ENCODE measurements at regions not wholly inside any gene's neighbourhood (a gene's known extent, or its start where the extent isn't known, plus 50 kb on each side); places are given as distances from the start of the nearest gene placed in this dataset.

- peaks cover 3% of the 10 kb centered on the region for H3K4me1 Mint-ChIP-seq (ENCODE audit: low read depth)
- H3K27ac Mint-ChIP-seq: no peak overlapping the region
- no peak overlapping the region for H3K4me3 Mint-ChIP-seq
- no peak for DNase-seq (ENCODE audit: low spot score)
- H3K27me3 Mint-ChIP-seq (ENCODE audit: low read depth): peaks cover 34% of the 10 kb centered on the region
- H3K9me3 Mint-ChIP-seq: no peaks in the 10 kb centered on the region
- H3K36me3 Mint-ChIP-seq (ENCODE audit: low read depth): no peaks in the 10 kb centered on the region
These were observed 57.4 kb downstream of the IGLL1 start for GRCh38 chr22:23522623-23523251.

DNA sequence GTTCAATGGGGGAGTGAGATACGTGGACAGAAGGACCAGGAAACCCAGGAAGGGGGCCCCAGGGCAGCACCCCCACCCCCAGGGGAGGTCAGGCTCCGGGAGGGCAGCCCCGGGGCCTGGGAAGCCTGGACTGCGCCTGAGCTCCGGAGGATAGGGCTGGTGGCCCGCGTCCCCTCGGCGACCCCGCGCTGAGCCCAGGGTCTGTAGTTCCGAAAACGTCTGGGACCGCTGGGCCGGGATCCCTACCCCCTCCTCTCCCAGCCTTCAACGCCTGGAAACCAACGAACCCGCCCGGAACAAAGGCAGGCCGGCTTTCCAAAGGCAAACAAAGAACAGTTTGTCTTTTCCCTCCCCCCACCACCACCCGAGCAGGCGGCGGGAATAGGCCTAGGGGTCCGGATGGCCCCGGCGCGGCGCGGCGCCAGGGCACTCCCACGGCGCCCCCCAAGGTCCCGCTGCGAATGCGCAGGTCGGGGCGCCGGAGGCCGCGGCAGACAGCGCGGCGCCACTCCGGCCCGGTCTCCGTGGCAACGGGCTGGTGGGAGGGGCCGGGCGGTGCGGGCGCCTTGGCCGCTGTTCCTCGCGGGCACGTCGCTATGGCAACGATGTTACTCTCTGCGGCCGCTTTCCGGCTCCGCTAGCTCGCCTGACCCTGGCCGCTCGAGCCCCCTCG, 58.5 kb downstream of the IGLL1 start:
- Mint-ChIP-seq H3K27ac (no peak overlapping the region), H3K4me1 (ENCODE audit: low read depth) (peaks cover 3% of the 10 kb centered on the region), H3K9me3 (no peaks in the 10 kb centered on the region), H3K4me3 (peak overlapping the region; percentile 48), H3K27me3 (ENCODE audit: low read depth) (peaks cover 35% of the 10 kb centered on the region), H3K36me3 (ENCODE audit: low read depth) (no peaks in the 10 kb centered on the region)
- peak; percentile 76 for DNase-seq (ENCODE audit: low spot score)

DNA sequence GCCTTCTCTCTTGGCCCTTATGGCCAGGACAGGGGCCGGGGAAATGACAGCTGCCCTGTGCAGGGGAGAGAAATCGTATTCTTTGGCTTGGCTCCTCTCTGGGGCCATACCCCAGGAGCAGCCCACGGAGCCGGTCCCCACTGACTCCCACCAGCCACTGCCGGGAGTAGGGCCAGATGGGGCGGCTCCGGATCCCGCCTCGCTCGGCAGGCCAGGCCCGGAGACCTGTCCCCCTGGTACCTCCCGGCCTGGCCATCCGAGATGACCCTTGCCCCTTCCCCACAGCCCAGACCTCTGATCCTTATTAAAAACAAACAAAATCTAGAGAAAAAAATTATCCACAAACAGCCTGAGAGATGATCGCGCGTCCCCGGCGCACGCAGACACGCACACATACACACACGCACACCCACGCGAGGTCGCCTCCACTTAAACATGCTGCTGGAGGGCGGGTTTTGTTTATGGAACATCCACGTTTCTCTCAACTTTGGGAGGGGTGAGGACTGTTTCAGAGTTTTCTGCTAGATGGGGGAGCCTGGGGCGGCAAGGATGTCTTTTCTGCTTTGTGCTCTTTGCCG, 59.1 kb downstream of the IGLL1 start:
- Mint-ChIP-seq H3K9me3 (no peaks in the 10 kb centered on the region), H3K4me1 (ENCODE audit: low read depth) (peaks cover 3% of the 10 kb centered on the region), H3K27me3 (ENCODE audit: low read depth) (peaks cover 35% of the 10 kb centered on the region), H3K4me3 (peak overlapping the region; percentile 48), H3K27ac (no peak overlapping the region), H3K36me3 (ENCODE audit: low read depth) (no peaks in the 10 kb centered on the region)
- no peak for DNase-seq (ENCODE audit: low spot score)

DNA sequence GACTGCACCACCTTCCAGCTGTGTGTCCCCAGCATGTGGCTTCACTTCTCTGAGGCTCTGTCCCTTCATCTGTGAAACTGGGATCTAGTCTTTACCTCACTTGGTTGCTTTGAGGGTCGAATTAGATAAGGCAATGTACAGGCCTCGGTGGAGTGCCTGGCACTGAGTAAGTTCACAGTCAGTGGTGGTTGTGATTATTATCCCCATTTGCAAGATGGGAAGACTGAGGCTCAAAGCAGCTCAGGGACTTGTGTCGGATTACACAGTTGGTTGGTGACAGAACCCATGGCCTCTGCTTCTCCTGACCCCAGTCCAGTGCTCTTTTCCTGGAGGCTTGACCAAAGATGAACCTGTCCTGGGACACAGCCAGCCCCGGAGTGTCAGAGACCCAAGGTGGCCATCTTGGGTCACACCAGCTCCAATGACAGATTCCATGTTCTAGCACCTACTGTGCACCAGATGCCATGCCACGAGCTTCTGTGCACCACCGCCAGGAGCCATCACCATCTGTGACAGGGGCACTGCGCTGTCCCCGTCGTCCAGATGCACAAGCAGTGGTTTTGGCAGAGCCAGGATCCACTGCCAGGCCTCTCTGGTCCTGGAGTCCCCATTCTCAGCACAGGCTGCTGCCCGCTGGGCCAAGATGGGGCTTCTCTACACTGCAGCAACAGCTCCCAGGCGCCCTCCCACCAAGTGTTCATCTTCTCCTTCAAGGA, 60.5 kb downstream of the IGLL1 start:
- Mint-ChIP-seq H3K4me3 (no peak overlapping the region), H3K27ac (no peak overlapping the region), H3K9me3 (no peaks in the 10 kb centered on the region), H3K36me3 (ENCODE audit: low read depth) (no peaks in the 10 kb centered on the region), H3K4me1 (ENCODE audit: low read depth) (peaks cover 3% of the 10 kb centered on the region), H3K27me3 (ENCODE audit: low read depth) (peaks cover 32% of the 10 kb centered on the region)
- DNase-seq (ENCODE audit: low spot score): no peak

- DNase-seq (ENCODE audit: low spot score): no peak
- H3K27me3 Mint-ChIP-seq (ENCODE audit: low read depth): peaks cover 23% of the 10 kb centered on the region
- H3K36me3 Mint-ChIP-seq (ENCODE audit: low read depth): no peaks in the 10 kb centered on the region
- peaks cover 3% of the 10 kb centered on the region for H3K4me1 Mint-ChIP-seq (ENCODE audit: low read depth)
- no peaks in the 10 kb centered on the region for H3K9me3 Mint-ChIP-seq
- no peak overlapping the region for H3K27ac Mint-ChIP-seq
- H3K4me3 Mint-ChIP-seq: no peak overlapping the region
These were observed 61.5 kb downstream of the IGLL1 start for GRCh38 chr22:23518376-23519187.

DNA sequence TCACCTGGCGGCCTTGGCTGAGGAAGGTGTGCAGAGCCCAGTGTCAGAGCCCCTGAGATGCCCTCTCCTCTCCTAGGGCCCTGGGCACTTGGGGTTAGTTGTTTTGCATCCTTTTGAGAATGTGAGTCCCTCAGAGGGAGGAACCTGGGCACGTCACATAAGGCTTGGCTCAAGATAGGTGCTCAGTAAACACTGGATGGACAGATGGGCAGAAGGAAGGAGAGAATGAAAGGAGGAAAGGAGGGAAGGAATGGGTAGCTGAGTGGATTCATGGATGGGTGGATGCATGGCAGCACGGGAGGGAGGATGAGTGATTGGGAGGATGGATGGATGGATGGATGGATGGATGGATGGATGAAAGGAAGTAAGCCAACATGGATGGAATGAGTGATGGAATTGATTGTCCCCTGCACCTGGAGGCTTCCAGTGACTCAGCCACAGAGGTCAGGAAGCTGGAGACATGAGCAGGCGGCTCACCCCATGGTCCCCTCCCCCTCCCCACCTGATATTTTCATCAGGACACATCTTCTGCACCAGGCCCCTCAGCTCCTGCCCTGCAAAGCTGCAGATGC, 62.2 kb downstream of the IGLL1 start:
- no peak for DNase-seq (ENCODE audit: low spot score)
- Mint-ChIP-seq H3K27ac (no peak overlapping the region), H3K27me3 (ENCODE audit: low read depth) (peaks cover 18% of the 10 kb centered on the region), H3K4me1 (ENCODE audit: low read depth) (peaks cover 3% of the 10 kb centered on the region), H3K4me3 (no peak overlapping the region), H3K36me3 (ENCODE audit: low read depth) (no peaks in the 10 kb centered on the region), H3K9me3 (no peaks in the 10 kb centered on the region)

GRCh38 chr22:23516304-23516703, 63.8 kb downstream of the IGLL1 start:
- no peak for DNase-seq (ENCODE audit: low spot score)
- Mint-ChIP-seq H3K27me3 (ENCODE audit: low read depth) (peaks cover 12% of the 10 kb centered on the region), H3K4me3 (no peak overlapping the region), H3K27ac (no peak overlapping the region), H3K9me3 (no peaks in the 10 kb centered on the region), H3K4me1 (ENCODE audit: low read depth) (peaks cover 3% of the 10 kb centered on the region), H3K36me3 (ENCODE audit: low read depth) (no peaks in the 10 kb centered on the region)

GRCh38 chr22:23514322-23515038, 65.6 kb downstream of the IGLL1 start:
- Mint-ChIP-seq H3K9me3 (no peaks in the 10 kb centered on the region), H3K27ac (no peak overlapping the region), H3K4me1 (ENCODE audit: low read depth) (no peaks in the 10 kb centered on the region)

GRCh38 chr22:23513705-23514104, 66.4 kb downstream of the IGLL1 start:
- no peak overlapping the region for H3K27ac Mint-ChIP-seq
- no peaks in the 10 kb centered on the region for H3K4me1 Mint-ChIP-seq (ENCODE audit: low read depth)
- no peak for DNase-seq (ENCODE audit: low spot score)
- no peaks in the 10 kb centered on the region for H3K9me3 Mint-ChIP-seq
- no peaks in the 10 kb centered on the region for H3K36me3 Mint-ChIP-seq (ENCODE audit: low read depth)
- no peak overlapping the region for H3K4me3 Mint-ChIP-seq
- H3K27me3 Mint-ChIP-seq (ENCODE audit: low read depth): peaks cover 4% of the 10 kb centered on the region

More at GRCh38 chr22:23514322-23515038, 65.6 kb downstream of the IGLL1 start:
- H3K4me3 Mint-ChIP-seq: no peak overlapping the region
- DNase-seq (ENCODE audit: low spot score): no peak
- peaks cover 6% of the 10 kb centered on the region for H3K27me3 Mint-ChIP-seq (ENCODE audit: low read depth)
- H3K36me3 Mint-ChIP-seq (ENCODE audit: low read depth): no peaks in the 10 kb centered on the region

- H3K9me3 Mint-ChIP-seq: no peaks in the 10 kb centered on the region
- H3K4me1 Mint-ChIP-seq (ENCODE audit: low read depth): no peaks in the 10 kb centered on the region
- no peak overlapping the region for H3K27ac Mint-ChIP-seq
- H3K27me3 Mint-ChIP-seq (ENCODE audit: low read depth): peaks cover 2% of the 10 kb centered on the region
- no peak for DNase-seq (ENCODE audit: low spot score)
- H3K36me3 Mint-ChIP-seq (ENCODE audit: low read depth): no peaks in the 10 kb centered on the region
- H3K4me3 Mint-ChIP-seq: no peak overlapping the region
These were observed 67.0 kb downstream of the IGLL1 start for GRCh38 chr22:23513133-23513532.

DNA sequence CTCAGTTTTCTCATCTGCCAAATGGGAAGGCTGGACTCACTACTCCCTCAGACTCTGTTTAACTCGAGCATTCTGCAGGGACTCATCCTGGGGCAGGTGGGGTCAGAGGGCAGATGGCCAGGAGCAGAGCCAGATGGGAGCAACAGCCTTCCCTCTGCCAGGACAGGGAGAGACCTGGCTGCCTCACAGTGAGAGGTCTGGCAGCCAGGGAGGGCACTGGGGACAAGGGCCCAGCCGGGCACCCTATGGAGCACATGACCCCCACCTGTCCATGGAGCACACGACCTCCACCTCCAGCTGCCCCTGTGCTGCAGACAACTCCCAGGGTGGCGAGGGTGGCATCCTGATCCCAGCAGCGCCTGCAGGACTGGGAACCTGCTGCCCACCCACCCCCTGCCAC, 67.4 kb downstream of the IGLL1 start:
- H3K4me1 Mint-ChIP-seq (ENCODE audit: low read depth): no peaks in the 10 kb centered on the region

GRCh38 chr22:23512348-23512705, 67.8 kb downstream of the IGLL1 start:
- H3K4me1 Mint-ChIP-seq (ENCODE audit: low read depth): no peaks in the 10 kb centered on the region

More for the DNA sequence above, 67.4 kb downstream of the IGLL1 start:
- H3K27ac Mint-ChIP-seq: no peak overlapping the region
- H3K27me3 Mint-ChIP-seq (ENCODE audit: low read depth): peaks cover under 1% of the 10 kb centered on the region
- DNase-seq (ENCODE audit: low spot score): no peak
- no peak overlapping the region for H3K4me3 Mint-ChIP-seq
- H3K9me3 Mint-ChIP-seq: no peaks in the 10 kb centered on the region
- H3K36me3 Mint-ChIP-seq (ENCODE audit: low read depth): no peaks in the 10 kb centered on the region

More at GRCh38 chr22:23512348-23512705, 67.8 kb downstream of the IGLL1 start:
- Mint-ChIP-seq H3K9me3 (no peaks in the 10 kb centered on the region), H3K27me3 (ENCODE audit: low read depth) (no peaks in the 10 kb centered on the region), H3K4me3 (no peak overlapping the region), H3K36me3 (ENCODE audit: low read depth) (no peaks in the 10 kb centered on the region), H3K27ac (no peak overlapping the region)
- no peak for DNase-seq (ENCODE audit: low spot score)
